ENCODE measurements at regions not wholly inside any gene's neighbourhood (a gene's known extent, or its start where the extent isn't known, plus 50 kb on each side); places are given as distances from the start of the nearest gene placed in this dataset.

DNA sequence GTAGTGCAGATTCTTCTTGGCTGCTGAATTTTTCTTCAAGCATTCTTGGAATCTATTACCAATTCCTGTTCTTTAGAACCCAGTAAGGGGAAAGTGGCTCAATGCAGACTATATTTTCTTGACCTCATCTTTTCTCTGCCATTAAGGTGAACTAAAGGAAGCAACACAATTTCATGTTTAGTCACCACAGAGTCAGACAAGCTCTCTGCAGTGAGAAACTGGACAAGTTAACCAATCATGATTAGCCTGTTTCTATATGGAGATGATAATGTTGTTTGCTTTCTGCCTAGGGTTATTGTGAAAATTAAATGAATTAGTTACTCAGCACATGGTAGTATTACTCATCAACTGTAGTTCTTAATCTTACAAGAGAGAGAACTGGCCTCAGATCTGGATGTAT, 1075.1 kb downstream of the AGBL1 start:
- no peak overlapping the region for H3K4me3 ChIP-seq (replicated peaks; ENCODE audit: low read depth, low read length)
- no peak for DNase-seq (ENCODE audit: extremely low read depth, low read depth)
- TF ChIP-seq, protein P1, sequence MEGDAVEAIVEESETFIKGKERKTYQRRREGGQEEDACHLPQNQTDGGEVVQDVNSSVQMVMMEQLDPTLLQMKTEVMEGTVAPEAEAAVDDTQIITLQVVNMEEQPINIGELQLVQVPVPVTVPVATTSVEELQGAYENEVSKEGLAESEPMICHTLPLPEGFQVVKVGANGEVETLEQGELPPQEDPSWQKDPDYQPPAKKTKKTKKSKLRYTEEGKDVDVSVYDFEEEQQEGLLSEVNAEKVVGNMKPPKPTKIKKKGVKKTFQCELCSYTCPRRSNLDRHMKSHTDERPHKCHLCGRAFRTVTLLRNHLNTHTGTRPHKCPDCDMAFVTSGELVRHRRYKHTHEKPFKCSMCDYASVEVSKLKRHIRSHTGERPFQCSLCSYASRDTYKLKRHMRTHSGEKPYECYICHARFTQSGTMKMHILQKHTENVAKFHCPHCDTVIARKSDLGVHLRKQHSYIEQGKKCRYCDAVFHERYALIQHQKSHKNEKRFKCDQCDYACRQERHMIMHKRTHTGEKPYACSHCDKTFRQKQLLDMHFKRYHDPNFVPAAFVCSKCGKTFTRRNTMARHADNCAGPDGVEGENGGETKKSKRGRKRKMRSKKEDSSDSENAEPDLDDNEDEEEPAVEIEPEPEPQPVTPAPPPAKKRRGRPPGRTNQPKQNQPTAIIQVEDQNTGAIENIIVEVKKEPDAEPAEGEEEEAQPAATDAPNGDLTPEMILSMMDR (IDR thresholded peaks at IDR 0.05; ENCODE audit: low read depth, low read length, missing control alignments), result no peak

DNA sequence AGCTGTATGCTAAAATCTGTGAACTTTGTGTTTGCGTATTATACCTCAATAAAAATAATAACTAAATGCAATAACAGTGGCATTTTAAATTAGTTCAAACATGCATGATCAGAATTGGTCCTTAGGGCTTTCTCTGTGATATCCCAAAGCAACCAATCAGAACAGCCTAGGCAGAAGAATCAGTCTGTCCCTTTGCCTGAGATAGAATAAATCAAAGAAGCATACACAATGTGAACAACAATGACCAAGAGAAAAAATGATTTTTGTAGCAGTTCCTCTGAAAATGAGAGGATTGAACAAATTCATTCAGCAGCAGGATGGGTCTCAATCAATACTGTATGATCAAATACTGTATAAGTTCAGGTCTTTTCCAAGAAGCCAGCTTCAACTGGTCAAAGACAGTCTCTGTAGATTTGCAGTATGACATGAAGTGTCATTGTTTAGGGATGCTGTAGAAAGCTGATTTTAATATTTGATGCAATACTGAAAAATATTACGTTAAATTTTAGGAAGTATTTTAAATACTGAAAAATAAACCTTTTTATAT, 1071.6 kb downstream of the AGBL1 start:
- DNase-seq (ENCODE audit: extremely low read depth, low read depth), result no peak
- H3K4me3 ChIP-seq (replicated peaks; ENCODE audit: low read depth, low read length), result no peak overlapping the region
- TF ChIP-seq, protein P1 (IDR thresholded peaks at IDR 0.05; ENCODE audit: low read depth, low read length, missing control alignments), result no peak

DNA sequence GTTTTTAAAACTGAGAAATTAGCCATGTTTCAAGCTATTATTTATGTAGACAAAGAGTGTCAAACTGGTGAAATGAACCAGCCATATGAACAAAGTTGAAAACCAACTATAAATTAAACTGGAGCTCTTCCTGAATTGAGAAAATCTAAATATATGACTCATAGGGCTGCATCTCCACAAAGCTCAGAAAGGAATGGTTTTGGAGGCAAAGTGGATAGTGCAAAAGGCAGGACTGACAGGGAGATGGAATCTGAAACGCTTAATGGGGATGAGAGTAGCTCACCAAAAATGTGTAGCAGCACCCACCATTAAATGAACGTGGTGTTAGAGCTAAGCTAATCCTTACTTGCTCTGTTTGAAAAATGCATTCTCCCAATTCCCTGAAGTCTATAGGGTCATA, 1066.0 kb downstream of the AGBL1 start:
- TF ChIP-seq, protein P1 (IDR thresholded peaks at IDR 0.05; ENCODE audit: low read depth, low read length, missing control alignments), result no peak
- H3K4me3 ChIP-seq (replicated peaks; ENCODE audit: low read depth, low read length), result no peak overlapping the region
- no peak for DNase-seq (ENCODE audit: extremely low read depth, low read depth)

DNA sequence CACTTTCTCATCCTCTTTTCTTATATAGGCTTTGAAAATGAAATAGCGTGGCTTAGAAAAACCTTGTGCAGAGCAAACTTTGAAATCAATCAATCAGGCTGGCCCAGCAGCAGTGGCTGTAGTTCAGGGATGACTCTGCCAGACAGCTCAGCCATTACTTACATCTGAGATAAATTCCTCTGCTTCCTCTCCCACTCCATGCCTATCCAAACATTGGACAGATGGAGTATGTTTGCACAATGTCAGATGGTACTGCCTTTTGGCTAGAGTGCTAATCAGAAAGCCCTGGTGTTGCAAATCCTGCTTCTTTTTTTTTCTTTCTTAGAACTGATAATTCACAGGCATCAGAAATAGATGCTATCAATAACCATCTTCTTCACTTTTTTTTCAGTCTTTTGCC, 1065.1 kb downstream of the AGBL1 start:
- TF ChIP-seq, protein P1 (IDR thresholded peaks at IDR 0.05; ENCODE audit: low read depth, low read length, missing control alignments), result no peak
- no peak overlapping the region for H3K4me3 ChIP-seq (replicated peaks; ENCODE audit: low read depth, low read length)
- no peak for DNase-seq (ENCODE audit: extremely low read depth, low read depth)

DNA sequence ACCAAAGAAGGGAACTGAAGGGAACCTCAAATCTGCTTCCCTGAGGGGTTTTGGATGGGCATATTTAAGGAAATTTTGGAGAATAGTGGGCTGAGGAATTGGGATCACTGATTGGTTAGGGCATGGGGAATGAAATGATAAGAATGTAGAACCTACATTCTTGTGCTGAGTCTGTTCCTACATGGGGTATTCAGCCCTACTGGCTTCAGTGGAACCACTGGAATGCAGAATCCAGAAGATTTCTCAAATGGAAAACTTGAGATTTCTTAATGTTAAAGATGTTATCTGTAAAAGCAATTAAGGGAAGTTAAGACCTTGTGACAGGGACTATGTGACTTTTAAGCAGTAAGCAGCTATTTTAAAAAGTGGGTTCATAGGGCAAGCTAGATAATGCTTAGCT, 1062.4 kb downstream of the AGBL1 start:
- H3K4me3 ChIP-seq (replicated peaks; ENCODE audit: low read depth, low read length), result no peak overlapping the region
- DNase-seq (ENCODE audit: extremely low read depth, low read depth), result no peak
- TF ChIP-seq, protein P1 (IDR thresholded peaks at IDR 0.05; ENCODE audit: low read depth, low read length, missing control alignments), result no peak

DNA sequence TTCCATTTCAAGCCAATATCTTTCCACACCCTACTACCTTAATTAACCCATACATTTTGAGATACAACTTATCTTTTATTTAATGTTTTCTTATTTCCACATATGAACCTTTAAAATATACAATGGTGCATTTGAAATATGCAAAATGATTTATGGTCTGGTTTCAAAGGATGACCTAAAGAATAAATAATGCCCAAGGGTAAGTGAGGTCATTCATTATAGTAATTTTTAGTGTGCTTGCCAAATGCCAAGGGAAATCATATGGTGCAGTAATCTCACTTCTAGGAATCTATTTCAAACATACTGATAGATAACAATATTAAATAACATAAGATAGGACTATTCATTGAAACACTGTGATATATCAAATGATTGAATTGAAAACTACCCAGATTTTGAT, 1055.4 kb downstream of the AGBL1 start:
- no peak overlapping the region for H3K4me3 ChIP-seq (replicated peaks; ENCODE audit: low read depth, low read length)
- no peak for DNase-seq (ENCODE audit: extremely low read depth, low read depth)
- TF ChIP-seq, protein P1 (IDR thresholded peaks at IDR 0.05; ENCODE audit: low read depth, low read length, missing control alignments), result no peak

DNA sequence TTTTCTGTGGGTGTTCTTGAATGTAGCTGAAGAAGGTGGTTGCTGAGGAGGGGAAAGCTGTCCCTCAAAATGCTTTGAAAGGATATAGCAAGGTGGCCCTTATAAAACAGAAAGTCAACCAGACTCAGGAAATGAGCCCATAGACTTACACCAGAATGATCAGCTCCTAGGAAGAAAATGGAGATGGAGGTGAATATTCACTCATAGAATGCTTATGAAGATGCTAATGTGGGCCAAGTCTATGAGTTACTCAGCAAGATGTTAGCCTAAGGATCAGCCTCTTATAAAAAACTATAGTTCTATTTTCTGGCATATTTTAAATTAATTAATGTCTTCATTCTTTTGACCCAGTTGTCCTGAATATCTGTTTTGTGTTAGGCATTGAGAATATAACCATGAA, 1054.0 kb downstream of the AGBL1 start:
- no peak for DNase-seq (ENCODE audit: extremely low read depth, low read depth)
- TF ChIP-seq, protein P1 (IDR thresholded peaks at IDR 0.05; ENCODE audit: low read depth, low read length, missing control alignments), result no peak
- no peak overlapping the region for H3K4me3 ChIP-seq (replicated peaks; ENCODE audit: low read depth, low read length)
